Dermis blood vessel endothelial cell (primary cell): ENCODE measurements at regions not wholly inside any gene's neighbourhood (a gene's known extent, or its start where the extent isn't known, plus 50 kb on each side); places are given as distances from the start of the nearest gene placed in this dataset.

Experiments
- DNase-seq: peaks from one replicate; pipeline ENCODE4 v3.0.0; 2010

DNA sequence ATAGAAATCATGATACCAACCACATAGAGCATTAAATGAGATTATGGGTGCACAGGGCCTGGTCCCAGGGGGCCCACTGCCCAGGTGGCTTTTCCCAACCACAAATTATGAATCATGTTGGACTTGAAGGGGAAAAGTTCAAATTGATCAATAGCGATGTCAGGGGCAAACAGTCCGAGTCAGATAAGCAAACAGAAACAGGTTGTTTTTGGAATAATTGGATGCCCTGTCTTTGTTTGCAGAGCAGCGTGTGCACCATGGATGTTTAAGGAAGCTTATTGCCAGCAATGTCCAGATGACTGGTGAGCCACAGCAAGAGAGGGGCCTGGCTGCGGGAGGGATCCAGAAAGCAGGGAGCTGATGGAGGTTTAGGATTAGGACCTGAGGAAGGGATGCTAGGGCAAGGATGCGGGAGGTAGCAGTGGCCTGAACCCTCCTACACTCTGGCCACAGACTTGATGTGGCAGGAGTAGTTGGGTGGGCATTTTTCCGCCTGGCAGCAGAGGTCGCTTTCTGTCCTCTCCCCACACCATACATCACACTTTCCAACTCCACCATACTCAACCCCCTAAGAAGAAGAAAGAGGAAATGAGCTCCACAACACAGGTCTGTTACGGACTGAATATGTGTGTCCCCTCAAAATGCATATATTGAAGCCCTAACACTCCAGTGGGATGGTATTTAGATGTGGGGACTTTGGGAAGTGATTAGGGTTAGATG is 266.4 kb upstream of the RPL38 start:
- DNase-seq = no peak

- no peak for DNase-seq
Measured at GRCh38 chr17:73938706-73939105, 264.8 kb upstream of the RPL38 start.

DNA sequence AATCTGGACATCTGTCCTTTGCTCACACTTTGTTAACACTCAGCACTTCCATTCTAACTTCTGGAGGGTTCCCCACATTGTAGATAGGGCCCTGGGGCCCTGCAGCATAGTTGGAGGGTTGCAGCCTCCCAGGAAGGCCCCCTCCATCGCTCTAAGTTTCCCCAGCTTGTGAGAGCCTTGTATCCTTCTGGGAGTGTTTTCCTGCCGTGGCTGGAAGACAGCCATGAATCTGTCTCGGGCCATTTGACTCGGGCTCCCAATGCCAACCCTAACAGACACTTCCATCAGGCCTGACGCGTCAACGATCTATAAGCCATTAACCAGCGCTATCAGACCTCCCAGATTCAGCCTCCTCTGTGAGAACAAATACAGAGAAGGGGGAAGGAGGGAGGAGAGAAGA is 263.7 kb upstream of the RPL38 start:
- no peak for DNase-seq

GRCh38 chr17:73940511-73940910 is 263.0 kb upstream of the RPL38 start:
- no peak for DNase-seq

DNA sequence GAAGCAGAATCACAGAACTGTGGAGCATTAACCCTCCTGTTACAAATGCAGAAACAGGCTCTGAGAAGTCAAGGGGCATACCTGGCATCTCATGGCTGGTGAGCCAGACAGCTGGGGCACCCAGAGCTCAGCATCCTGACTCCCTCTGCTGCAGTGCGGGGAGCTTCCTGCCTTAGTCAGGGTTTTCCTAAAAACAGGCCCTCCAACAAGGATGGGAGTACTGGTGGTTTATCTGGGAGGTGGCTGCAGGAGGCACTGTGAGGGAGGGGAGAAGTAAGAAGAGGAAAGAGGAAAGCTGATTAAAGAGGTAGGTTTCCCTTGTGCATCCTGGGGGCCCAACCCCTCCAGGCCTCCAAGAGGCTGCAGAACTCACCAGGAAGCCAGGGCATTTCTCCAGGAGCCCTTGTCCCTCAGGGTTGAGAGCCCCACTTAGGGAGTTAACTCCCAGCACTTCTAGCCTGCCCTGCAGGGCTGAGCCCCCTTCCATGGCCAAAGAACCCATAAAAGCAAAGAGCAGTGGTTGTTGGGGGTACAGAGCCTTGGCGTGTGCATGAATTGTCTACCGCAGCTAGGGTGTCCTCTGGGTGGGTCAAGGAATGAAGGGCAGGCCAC is 261.5 kb upstream of the RPL38 start:
- DNase-seq = no peak

- no peak for DNase-seq
Measured at GRCh38 chr17:73942703-73943415, 260.6 kb upstream of the RPL38 start.

- DNase-seq = no peak
Measured at GRCh38 chr17:73943416-73944110, 259.9 kb upstream of the RPL38 start.

GRCh38 chr17:73944366-73944765 is 259.1 kb upstream of the RPL38 start:
- no peak for DNase-seq

DNA sequence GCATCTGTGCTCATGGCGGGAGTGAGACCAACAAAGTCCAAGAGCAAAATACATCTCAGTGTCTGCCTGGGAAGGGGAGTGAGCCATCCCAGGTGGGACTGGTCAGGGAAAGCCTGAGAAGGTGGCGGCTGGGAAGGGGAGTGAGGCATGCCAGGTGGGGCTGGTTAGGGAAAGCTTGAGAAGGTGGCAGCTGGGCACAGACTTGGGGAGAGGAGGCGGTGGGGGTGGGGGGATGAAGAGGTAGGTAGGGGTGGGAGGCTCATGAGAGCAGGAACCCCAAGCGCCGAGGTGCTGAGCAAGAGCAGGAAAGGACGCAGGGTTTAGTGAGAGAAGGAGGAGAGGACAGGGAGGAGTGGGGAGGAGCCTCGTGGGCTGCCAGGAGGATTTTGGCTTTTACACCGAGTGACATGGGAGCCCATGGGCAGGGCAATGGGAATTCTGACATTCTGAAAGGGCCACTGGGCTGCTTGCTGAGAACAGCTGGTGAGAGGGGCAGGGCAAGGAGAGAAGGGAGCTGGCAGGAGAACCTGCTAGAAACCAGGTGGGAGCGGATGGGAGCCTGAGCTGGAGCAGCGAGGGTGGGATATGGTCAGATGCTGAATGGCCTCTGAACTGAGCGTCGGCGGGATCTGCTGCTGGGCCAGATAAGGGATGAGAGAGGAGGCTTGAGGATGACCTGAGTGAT is 256.1 kb upstream of the RPL38 start:
- no peak for DNase-seq

- DNase-seq = no peak
Measured at GRCh38 chr17:73947966-73948355, 255.5 kb upstream of the RPL38 start.

DNA sequence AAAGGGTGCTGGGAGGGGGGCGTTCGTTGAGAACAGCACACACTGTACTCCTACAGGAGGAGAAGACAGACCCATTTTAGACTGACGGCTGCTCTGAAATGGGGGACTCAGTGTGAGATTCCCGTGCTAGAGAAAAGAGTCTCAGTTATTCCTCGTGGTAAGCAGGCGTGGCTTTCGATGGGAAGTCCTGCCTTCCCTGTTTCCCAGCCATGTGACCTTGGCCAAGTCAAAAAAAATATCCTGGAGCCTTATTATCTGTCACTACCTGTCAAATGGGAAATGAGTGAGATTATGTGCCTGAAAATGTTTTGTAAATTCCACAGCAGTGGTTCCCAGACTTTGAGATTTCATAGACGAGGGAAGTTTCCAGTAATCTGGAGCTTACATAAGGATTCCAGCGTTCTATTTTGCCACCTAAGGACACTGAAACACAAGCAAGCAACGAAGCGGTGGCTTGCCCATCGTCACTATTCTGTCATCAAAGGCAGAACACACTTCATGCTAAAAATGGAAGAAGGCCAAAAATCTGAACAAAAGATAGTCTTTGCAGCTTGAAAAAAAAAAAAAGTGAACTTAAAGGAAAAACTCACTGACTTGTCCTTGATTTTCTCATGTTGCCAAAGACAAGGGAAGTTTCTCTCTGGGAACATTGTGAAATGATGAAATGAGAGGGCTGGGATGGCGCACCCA is 253.4 kb upstream of the RPL38 start:
- no peak for DNase-seq

- no peak for DNase-seq
Measured at GRCh38 chr17:73950593-73950914, 252.9 kb upstream of the RPL38 start.

DNA sequence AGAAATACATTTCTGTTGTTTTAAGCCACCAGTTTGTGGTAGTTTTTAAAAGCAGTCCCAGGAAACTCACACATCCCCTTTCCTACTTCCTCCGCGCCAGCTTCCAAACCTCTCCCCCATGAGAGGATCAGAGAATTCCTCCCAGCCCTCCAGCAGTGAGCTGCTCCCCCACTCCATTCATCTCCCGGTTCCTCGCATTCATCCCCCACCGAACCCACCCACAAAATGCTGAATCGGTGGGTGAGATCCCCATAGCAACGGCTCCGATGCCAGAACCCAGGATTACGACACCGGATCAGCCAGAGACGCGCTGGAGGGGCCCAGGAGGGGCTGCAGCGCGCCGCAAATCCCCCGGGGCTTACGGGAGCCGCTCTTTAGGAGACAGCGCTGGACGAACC is 251.4 kb upstream of the RPL38 start:
- no peak for DNase-seq

DNA sequence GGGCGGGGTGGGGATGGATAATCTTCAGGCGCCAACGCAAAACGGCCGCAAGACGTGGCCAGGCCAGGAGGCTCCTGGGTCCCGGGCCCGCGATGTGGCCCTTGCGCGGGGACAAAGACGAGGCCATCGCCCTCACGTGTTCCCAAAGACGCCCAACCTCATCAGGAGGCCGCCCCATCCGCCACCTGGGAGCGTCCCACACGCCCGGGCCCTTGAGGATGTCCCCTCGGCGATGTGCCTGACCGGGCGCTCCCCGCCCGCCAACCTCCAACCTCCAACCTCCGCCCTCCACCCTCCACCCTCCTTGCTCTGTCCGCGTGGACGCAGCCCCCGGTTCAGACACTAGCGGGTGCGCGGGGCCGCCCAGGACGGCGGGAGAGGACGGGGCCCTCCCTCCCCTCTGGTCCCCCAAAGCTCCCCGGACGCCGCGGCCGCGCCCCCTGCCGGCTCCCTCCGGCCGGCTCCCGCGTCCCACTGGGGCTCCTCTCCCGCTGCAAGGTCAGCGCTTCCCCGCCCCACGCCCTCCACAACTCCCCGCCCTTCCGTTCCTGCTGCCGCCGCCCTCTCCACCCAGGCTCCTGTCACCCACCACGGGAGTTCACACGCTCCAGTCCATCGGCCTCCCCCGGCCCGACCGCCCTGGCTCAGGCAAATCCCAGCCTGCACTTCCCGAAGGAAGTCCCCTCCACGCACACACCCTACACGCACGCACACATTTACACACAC is 250.8 kb upstream of the RPL38 start:
- DNase-seq = no peak

DNA sequence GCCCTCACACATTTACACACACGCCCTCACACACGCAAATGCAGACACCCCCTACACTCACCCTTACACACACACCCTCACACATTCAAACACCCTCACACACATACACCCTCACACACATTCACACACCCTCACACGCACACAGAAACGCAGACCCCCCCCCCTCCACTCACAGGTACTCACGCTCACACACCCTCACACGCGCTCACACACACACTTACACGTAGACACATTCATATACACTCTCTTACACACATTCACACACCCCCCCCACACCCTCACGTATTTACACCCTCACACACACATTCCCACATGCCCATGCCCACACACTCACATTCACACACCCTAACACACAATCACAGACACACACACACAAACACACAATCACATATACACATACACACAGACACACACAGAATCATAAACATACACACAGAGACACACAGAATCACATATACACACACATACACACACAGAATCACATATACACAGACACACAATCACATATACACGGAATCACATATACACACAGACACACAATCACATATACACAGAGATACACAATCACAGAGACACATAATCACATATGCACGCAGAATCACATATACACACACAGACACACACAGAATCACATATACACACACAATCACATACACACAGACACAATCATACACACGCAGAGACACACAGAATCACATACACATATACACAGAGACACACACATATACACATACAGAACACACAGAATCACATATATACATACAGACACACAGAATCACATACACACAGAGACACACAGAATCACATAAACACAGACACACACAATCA is 250.1 kb upstream of the RPL38 start:
- no peak for DNase-seq

GRCh38 chr17:73954951-73955350 is 248.5 kb upstream of the RPL38 start:
- no peak for DNase-seq

DNA sequence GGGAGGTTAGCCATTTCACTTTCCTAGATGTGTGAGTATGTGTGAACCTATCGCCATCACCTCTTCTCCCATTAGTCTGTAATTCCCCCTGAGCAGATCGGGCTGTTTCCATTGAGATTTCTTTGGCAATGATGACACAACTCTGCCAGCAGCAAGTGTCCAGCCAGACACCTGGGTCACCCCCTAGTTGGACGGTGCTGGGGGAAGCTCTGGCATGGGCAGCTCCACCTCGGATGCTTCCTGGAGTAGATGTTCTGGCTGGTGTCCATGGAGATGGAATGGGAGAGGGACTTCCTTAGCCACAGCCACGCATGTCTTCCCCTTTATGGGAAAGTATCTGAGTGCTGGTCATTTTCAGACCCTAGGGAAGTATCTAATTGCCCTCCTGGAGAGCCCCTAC is 247.9 kb upstream of the RPL38 start:
- DNase-seq = no peak

- DNase-seq = no peak
Measured at GRCh38 chr17:73956169-73956568, 247.3 kb upstream of the RPL38 start.

DNA sequence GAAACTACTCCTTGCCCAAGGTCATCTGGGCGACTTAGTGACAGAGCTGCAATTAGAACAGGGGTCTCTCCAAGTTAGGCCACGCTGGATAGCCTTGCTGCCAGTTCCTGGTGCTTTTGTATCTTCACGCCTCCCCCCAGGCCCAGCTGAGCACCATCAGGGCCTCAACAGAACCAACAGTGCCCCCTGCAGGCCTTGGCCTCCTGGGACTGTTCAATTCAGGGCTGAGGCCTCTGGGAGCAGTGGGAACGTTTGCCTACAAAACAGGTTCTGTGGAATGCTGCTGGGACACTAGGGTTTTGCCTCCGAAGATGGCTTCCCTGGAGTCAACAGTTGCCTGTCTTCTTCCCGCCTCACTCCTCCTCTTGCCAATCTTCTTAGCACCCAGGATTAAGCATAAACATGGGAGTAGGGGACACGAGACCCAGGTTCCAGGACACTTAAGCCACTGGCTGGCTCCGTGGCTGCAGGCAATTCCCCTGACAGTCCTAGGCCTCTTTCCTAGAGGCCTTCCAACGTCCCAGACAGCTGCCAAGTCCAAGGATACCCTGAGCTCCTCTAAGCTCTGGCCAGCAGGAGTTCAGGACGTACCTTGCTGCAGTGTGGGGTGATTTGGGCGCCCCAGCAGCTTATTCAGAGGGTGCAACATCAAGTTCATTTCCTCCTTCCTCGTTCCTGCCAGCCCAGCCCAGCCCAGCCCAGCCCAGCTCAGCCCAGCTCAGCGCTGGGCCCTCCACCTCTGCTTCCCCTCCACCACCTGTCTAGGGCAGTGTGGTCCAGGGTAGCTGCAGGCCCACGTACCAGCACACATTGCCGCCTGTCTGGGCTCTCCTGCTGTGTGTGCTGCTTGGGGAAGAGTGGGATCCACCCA is 246.6 kb upstream of the RPL38 start:
- DNase-seq = no peak

GRCh38 chr17:73957564-73957963 is 245.9 kb upstream of the RPL38 start:
- no peak for DNase-seq
